Mucosa of rectum (tissue), 2 donors: ENCODE measurements at regions not wholly inside any gene's neighbourhood (a gene's known extent, or its start where the extent isn't known, plus 50 kb on each side); places are given as distances from the start of the nearest gene placed in this dataset.
A peak's percentile ranks its signal among the peaks of the same experiment; 100 is the strongest.
"Not testable (repeated sequence)": the region's sequence is repeated elsewhere in the genome, so short reads cannot be mapped to it uniquely, and the experiment has no call there.

Experiments
- H3K27ac ChIP-seq, 2 donors: one replicate each; pipeline ENCODE4 v1.7.0; 2013; ENCODE audit warnings: inconsistent platforms in 2 of 2, low read depth in 2 of 2, low read length in 2 of 2
- H3K27me3 ChIP-seq, 2 donors: one replicate each; pipeline ENCODE4 v1.7.0; 2013; ENCODE audit warnings: low read length in 2 of 2; ENCODE audit not compliant: control insufficient read depth in 2 of 2, insufficient read depth in 2 of 2
- H3K36me3 ChIP-seq, 2 donors: one replicate each; pipeline ENCODE4 v1.7.0; 2013; ENCODE audit warnings: low read length in 2 of 2; ENCODE audit not compliant: control insufficient read depth in 2 of 2, insufficient read depth in 2 of 2
- H3K4me1 ChIP-seq, 2 donors: one replicate each; pipeline ENCODE4 v1.7.0; 2013; ENCODE audit warnings: low read length in 2 of 2, mild to moderate bottlenecking in 1 of 2; ENCODE audit not compliant: control insufficient read depth in 2 of 2, insufficient read depth in 2 of 2
- H3K4me3 ChIP-seq, 2 donors: one replicate each; pipeline ENCODE4 v1.7.0; 2013; ENCODE audit warnings: low read length in 2 of 2
- H3K9ac ChIP-seq, 2 donors: one replicate each; pipeline ENCODE4 v1.7.0; 2013; ENCODE audit warnings: low read length in 2 of 2, low read depth in 1 of 2, mild to moderate bottlenecking in 1 of 2
- H3K9me3 ChIP-seq, 2 donors: one replicate each; pipeline ENCODE4 v1.7.0; 2013; ENCODE audit warnings: low read length in 2 of 2; ENCODE audit not compliant: control insufficient read depth in 2 of 2
- donor health status: healthy.
- donor health status: Normal muscosa, but diverticular disease.

DNA sequence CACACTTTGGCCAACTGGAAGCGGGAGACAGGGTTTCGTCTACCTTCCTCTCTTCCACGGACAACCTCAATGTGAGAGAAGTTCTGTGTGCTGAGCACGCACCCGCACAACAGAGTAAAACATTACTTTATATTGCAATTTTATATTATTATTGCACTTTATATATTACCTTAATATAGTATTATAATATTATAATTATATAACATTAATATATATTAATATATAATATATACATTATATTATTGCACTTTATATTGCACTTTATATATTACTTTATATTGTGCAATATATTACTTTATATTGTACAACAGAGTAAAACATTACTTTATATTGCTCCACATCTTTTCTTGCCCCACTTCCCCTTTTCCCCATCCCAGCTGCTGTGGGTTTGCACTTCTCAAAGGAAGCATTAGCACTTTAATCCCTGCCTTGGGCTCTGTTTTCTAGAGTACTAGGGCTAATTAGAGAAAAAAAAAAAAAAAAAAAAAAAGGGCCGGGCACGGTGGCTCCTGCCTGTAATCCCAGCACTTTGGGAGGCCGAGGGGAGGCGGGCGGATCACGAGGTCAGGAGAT is 76.4 kb upstream of the SLC4A7 start:
- Histone ChIP-seq H3K9ac (no peak overlapping the region), H3K27ac (no peak overlapping the region), H3K27me3 (no peaks in the 10 kb centered on the region), H3K36me3 (no peaks in the 10 kb centered on the region), H3K9me3 (no peaks in the 10 kb centered on the region), H3K4me1 (no peaks in the 10 kb centered on the region), H3K4me3 (no peak overlapping the region)

DNA sequence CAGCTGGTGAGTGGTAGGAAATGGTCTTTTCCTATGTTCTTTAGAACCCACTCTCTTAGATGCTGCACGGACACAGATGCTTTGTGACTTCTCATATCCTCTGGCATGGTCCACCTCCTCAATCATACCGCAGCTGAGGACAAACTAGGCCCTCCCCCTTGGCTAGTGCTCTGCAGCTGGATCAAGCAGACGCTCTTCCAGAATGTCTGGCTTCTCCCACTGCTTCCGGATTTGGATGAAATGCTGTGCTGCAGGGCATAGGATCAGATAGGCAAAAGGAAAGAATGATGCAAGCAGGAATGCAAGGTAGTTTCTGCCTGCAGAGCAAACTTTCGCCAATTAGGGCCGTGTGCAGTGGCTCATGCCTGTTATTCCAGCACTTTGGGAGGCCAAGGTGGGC is 75.7 kb upstream of the SLC4A7 start:
- Histone ChIP-seq H3K27me3 (no peaks in the 10 kb centered on the region), H3K4me3 (no peak overlapping the region), H3K27ac (no peak overlapping the region), H3K4me1 (no peaks in the 10 kb centered on the region), H3K9ac (no peak overlapping the region), H3K36me3 (no peaks in the 10 kb centered on the region), H3K9me3 (no peaks in the 10 kb centered on the region)

GRCh38 chr3:27559381-27559780 is 75.2 kb upstream of the SLC4A7 start:
- H3K4me3 ChIP-seq, result no peak overlapping the region
- H3K9me3 ChIP-seq, result no peaks in the 10 kb centered on the region
- H3K27ac ChIP-seq, result no peak overlapping the region
- H3K27me3 ChIP-seq, result no peaks in the 10 kb centered on the region
- no peak overlapping the region for H3K9ac ChIP-seq
- no peaks in the 10 kb centered on the region for H3K36me3 ChIP-seq
- H3K4me1 ChIP-seq, result no peaks in the 10 kb centered on the region

DNA sequence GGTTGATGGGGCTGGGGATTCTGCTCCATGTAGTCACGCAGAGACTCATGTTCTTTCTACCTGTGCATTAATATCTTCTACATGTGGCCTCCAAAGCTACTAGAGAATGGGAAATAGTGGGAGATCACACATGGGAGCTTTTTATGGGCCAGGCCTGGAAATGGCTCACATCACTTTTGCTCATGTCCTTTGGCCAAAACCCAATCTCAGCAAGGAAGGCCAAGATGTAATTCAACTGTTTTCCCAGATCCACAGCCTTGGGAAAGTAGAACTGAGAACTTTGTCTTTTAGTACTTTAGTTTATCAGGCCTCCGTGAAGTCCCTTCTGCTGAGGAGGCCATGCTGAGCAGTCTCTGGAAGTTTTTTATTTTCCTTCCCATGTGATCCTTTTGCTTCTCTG is 73.2 kb upstream of the SLC4A7 start:
- Histone ChIP-seq H3K27ac (peak overlapping the region in 1 of 2 donors; percentile 44), H3K9ac (no peak overlapping the region), H3K36me3 (no peaks in the 10 kb centered on the region), H3K4me3 (no peak overlapping the region), H3K9me3 (no peaks in the 10 kb centered on the region), H3K27me3 (no peaks in the 10 kb centered on the region), H3K4me1 (no peaks in the 10 kb centered on the region)

GRCh38 chr3:27556887-27557286 is 72.7 kb upstream of the SLC4A7 start:
- H3K9ac ChIP-seq, result no peak overlapping the region
- no peaks in the 10 kb centered on the region for H3K9me3 ChIP-seq
- no peaks in the 10 kb centered on the region for H3K27me3 ChIP-seq
- H3K27ac ChIP-seq, result peak overlapping the region in 1 of 2 donors; percentile 44
- no peak overlapping the region for H3K4me3 ChIP-seq
- H3K36me3 ChIP-seq, result no peaks in the 10 kb centered on the region
- H3K4me1 ChIP-seq, result no peaks in the 10 kb centered on the region

- Histone ChIP-seq H3K4me1 (no peaks in the 10 kb centered on the region), H3K4me3 (no peak overlapping the region), H3K9me3 (no peaks in the 10 kb centered on the region), H3K27me3 (no peaks in the 10 kb centered on the region), H3K27ac (no peak overlapping the region), H3K36me3 (no peaks in the 10 kb centered on the region), H3K9ac (no peak overlapping the region)
Observed at GRCh38 chr3:27554706-27555105, 70.5 kb upstream of the SLC4A7 start.

GRCh38 chr3:27553886-27554540 is 69.8 kb upstream of the SLC4A7 start:
- H3K27ac ChIP-seq, result no peak overlapping the region
- H3K4me1 ChIP-seq, result no peaks in the 10 kb centered on the region

GRCh38 chr3:27552708-27553107 is 68.5 kb upstream of the SLC4A7 start:
- H3K4me3 ChIP-seq, H3K9ac ChIP-seq, H3K27me3 ChIP-seq, H3K36me3 ChIP-seq, H3K9me3 ChIP-seq, H3K27ac ChIP-seq, H3K4me1 ChIP-seq: not testable (repeated sequence)

More at GRCh38 chr3:27553886-27554540, 69.8 kb upstream of the SLC4A7 start:
- Histone ChIP-seq H3K9me3 (no peaks in the 10 kb centered on the region), H3K36me3 (no peaks in the 10 kb centered on the region), H3K4me3 (no peak overlapping the region), H3K9ac (no peak overlapping the region), H3K27me3 (no peaks in the 10 kb centered on the region)

GRCh38 chr3:27551413-27551812 is 67.2 kb upstream of the SLC4A7 start:
- H3K36me3 ChIP-seq, H3K4me1 ChIP-seq, H3K27ac ChIP-seq, H3K27me3 ChIP-seq, H3K9me3 ChIP-seq, H3K9ac ChIP-seq, H3K4me3 ChIP-seq: not testable (repeated sequence)

GRCh38 chr3:27545061-27545460 is 60.9 kb upstream of the SLC4A7 start:
- no peak overlapping the region for H3K4me3 ChIP-seq
- no peak overlapping the region for H3K9ac ChIP-seq
- H3K9me3 ChIP-seq, result no peaks in the 10 kb centered on the region
- H3K4me1 ChIP-seq, result no peaks in the 10 kb centered on the region
- H3K36me3 ChIP-seq, result no peaks in the 10 kb centered on the region
- no peak overlapping the region for H3K27ac ChIP-seq
- H3K27me3 ChIP-seq, result no peaks in the 10 kb centered on the region
